Smooth muscle cell (in vitro differentiated cells): ENCODE measurements at regions not wholly inside any gene's neighbourhood (a gene's known extent, or its start where the extent isn't known, plus 50 kb on each side); places are given as distances from the start of the nearest gene placed in this dataset.
A peak's percentile ranks its signal among the peaks of the same experiment; 100 is the strongest.

ENCODE experiments used
- DNase-seq: peaks from one replicate; lab custom pipeline; 2025; ENCODE audit not compliant: unreplicated experiment; lab: John Stamatoyannopoulos, UW
- H2AFZ ChIP-seq: fragments of 200-600 bp; sonication (generic); 2 replicates; pipeline ENCODE4 v1.6.0; 2016; ENCODE audit warnings: antibody characterized with exemption, low read depth, mild to moderate bottlenecking
- H3F3A ChIP-seq: fragments of 200-600 bp; sonication (generic); 2 replicates; pipeline ENCODE4 v1.6.0; 2017; ENCODE audit warnings: antibody characterized with exemption, low read depth
- H3K27ac ChIP-seq: fragments of 200-600 bp; sonication (generic); 2 replicates; pipeline ENCODE4 v1.5.1; 2016; ENCODE audit warnings: low read depth, mild to moderate bottlenecking
- H3K27me3 ChIP-seq: fragments of 200-600 bp; sonication (generic); 2 replicates; pipeline ENCODE4 v1.6.1; 2016; ENCODE audit warnings: low read depth, mild to moderate bottlenecking
- H3K36me3 ChIP-seq: fragments of 200-600 bp; sonication (generic); 2 replicates; pipeline ENCODE4 v1.5.1; 2016; ENCODE audit warnings: low read depth
- H3K4me1 ChIP-seq: fragments of 200-600 bp; sonication (generic); 2 replicates; pipeline ENCODE4 v1.5.1; 2016; ENCODE audit warnings: low read depth
- H3K4me2 ChIP-seq: fragments of 200-600 bp; sonication (generic); 2 replicates; pipeline ENCODE4 v1.6.0; 2016; ENCODE audit warnings: mild to moderate bottlenecking
- H3K4me3 ChIP-seq: fragments of 200-600 bp; sonication (generic); 2 replicates; pipeline ENCODE4 v1.5.1; 2016; ENCODE audit warnings: mild to moderate bottlenecking
- H3K79me2 ChIP-seq: fragments of 200-600 bp; sonication (generic); 2 replicates; pipeline ENCODE4 v1.6.0; 2016; ENCODE audit warnings: low read depth, mild to moderate bottlenecking
- H3K9ac ChIP-seq: fragments of 200-600 bp; sonication (generic); 2 replicates; pipeline ENCODE4 v1.6.0; 2016; ENCODE audit warnings: low read depth
- H3K9me3 ChIP-seq: fragments of 200-600 bp; sonication (generic); replicated peaks from 2 replicates; pipeline ENCODE4 v1.5.1; 2016; ENCODE audit warnings: low read depth
- H4K20me1 ChIP-seq: fragments of 200-600 bp; sonication (generic); 2 replicates; pipeline ENCODE4 v1.6.0; 2016; ENCODE audit warnings: low read depth
- WGBS: methylation state at CpG from one replicate; pipeline ENCODE4 v1.1.7; 2016; ENCODE audit warnings: low lambda C conversion rate; 5-methylcytosine and 5-hydroxymethylcytosine counted together
- TF ChIP-seq, protein P1 (sequence below): fragments of 200-600 bp; sonication (generic); IDR thresholded peaks from 2 replicates; pipeline ENCODE4 v1.5.1; 2017; ENCODE audit warnings: borderline replicate concordance, mild to moderate bottlenecking, antibody characterized with exemption; ENCODE audit not compliant: insufficient read depth, poor library complexity, severe bottlenecking

GRCh38 chr21:35568643-35569042 lies 491.7 kb downstream of the SETD4 start:
- Histone ChIP-seq H3K9ac (no peak overlapping the region), H4K20me1 (no peaks in the 10 kb centered on the region), H3K36me3 (no peaks in the 10 kb centered on the region), H3K27me3 (no peaks in the 10 kb centered on the region), H3K79me2 (no peaks in the 10 kb centered on the region), H3F3A (peaks cover 20% of the 10 kb centered on the region), H3K27ac (no peak overlapping the region), H3K4me2 (no peak overlapping the region), H3K4me3 (no peak overlapping the region), H3K9me3 (no peaks in the 10 kb centered on the region), H3K4me1 (peaks cover 16% of the 10 kb centered on the region), H2AFZ (no peak overlapping the region)
- TF ChIP-seq, protein P1, sequence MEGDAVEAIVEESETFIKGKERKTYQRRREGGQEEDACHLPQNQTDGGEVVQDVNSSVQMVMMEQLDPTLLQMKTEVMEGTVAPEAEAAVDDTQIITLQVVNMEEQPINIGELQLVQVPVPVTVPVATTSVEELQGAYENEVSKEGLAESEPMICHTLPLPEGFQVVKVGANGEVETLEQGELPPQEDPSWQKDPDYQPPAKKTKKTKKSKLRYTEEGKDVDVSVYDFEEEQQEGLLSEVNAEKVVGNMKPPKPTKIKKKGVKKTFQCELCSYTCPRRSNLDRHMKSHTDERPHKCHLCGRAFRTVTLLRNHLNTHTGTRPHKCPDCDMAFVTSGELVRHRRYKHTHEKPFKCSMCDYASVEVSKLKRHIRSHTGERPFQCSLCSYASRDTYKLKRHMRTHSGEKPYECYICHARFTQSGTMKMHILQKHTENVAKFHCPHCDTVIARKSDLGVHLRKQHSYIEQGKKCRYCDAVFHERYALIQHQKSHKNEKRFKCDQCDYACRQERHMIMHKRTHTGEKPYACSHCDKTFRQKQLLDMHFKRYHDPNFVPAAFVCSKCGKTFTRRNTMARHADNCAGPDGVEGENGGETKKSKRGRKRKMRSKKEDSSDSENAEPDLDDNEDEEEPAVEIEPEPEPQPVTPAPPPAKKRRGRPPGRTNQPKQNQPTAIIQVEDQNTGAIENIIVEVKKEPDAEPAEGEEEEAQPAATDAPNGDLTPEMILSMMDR, result no peak
- WGBS, result 77% methylated on average over 5 of the region's 5 CpGs
- no peak for DNase-seq

DNA sequence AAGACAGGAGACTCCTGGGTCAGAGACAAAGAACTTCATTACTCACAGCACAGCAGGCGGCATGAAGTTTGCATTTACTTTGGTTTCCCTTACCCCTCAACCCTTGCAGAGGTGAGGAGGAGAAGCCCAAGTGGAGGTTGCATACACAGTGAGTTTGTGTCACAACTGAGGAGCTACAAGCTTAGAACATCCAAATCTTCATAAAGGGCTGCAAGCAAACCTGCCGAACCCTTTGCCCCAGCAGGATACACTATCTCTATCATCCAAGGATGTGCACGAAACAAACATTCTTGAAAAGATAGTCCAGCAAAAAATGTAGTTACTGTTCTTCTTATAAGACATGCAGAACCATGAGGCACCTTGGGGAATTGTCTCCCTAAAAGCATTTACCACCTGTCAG lies 493.5 kb downstream of the SETD4 start:
- H4K20me1 ChIP-seq, result no peaks in the 10 kb centered on the region
- no peak for DNase-seq
- H3F3A ChIP-seq, result peaks cover 21% of the 10 kb centered on the region
- TF ChIP-seq, protein P1, result no peak
- no peak overlapping the region for H3K27ac ChIP-seq
- 100% methylated on average over 3 of the region's 3 CpGs for WGBS
- H3K9me3 ChIP-seq, result no peaks in the 10 kb centered on the region
- peaks cover 11% of the 10 kb centered on the region for H3K4me1 ChIP-seq
- H3K9ac ChIP-seq, result no peak overlapping the region
- no peaks in the 10 kb centered on the region for H3K36me3 ChIP-seq
- no peaks in the 10 kb centered on the region for H3K79me2 ChIP-seq
- H3K27me3 ChIP-seq, result no peaks in the 10 kb centered on the region
- no peak overlapping the region for H3K4me3 ChIP-seq
- H3K4me2 ChIP-seq, result no peak overlapping the region
- no peak overlapping the region for H2AFZ ChIP-seq

- peaks cover 21% of the 10 kb centered on the region for H3F3A ChIP-seq
- peak overlapping the region; percentile 71 for H3K4me2 ChIP-seq
- no peaks in the 10 kb centered on the region for H4K20me1 ChIP-seq
- no peaks in the 10 kb centered on the region for H3K9me3 ChIP-seq
- peak overlapping the region; percentile 80 for H3K9ac ChIP-seq
- no peaks in the 10 kb centered on the region for H3K27me3 ChIP-seq
- H2AFZ ChIP-seq, result no peak overlapping the region
- no peak overlapping the region for H3K4me3 ChIP-seq
- WGBS, result 3% methylated on average over 5 of the region's 5 CpGs
- H3K4me1 ChIP-seq, result peaks cover 11% of the 10 kb centered on the region
- TF ChIP-seq, protein P1, result no peak
- no peaks in the 10 kb centered on the region for H3K79me2 ChIP-seq
- H3K27ac ChIP-seq, result peak overlapping the region; percentile 99
- DNase-seq, result no peak
- H3K36me3 ChIP-seq, result no peaks in the 10 kb centered on the region
These were observed 495.1 kb downstream of the SETD4 start for GRCh38 chr21:35565204-35565611.

DNA sequence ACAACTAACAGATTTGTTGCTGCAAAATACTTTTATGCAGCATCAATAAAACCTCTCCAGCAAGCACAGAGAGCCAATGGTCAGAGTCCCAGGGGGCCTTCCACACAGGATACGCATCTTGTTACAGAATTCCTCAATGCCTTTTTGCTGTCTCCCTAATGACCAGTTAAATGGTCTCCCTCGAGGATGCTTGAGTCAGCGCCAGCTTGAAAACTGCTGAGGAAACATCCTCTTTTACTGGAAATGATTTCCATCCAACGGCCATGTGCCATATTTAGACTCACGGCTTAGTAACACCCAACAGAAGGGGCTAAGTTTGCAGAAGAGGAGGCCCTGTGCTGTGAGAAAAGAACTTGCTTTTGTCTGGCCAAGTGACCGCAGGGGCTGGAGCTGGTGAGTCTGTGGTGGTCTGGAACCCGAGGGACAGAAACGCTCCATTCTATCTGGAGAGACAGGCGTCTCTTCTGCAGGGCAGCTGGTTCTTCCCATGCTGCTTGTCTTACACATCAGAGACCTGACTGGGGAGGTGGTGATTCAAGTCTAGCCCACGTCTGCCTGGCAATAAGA lies 496.4 kb downstream of the SETD4 start:
- WGBS, result 28% methylated on average over 10 of the region's 10 CpGs
- H3K27me3 ChIP-seq, result no peaks in the 10 kb centered on the region
- no peaks in the 10 kb centered on the region for H4K20me1 ChIP-seq
- H3K4me3 ChIP-seq, result no peak overlapping the region
- H2AFZ ChIP-seq, result no peak overlapping the region
- H3K4me2 ChIP-seq, result peak overlapping the region; percentile 71
- TF ChIP-seq, protein P1, result no peak
- peak overlapping the region; percentile 99 for H3K27ac ChIP-seq
- peak overlapping the region; percentile 63 for H3K9ac ChIP-seq
- H3K79me2 ChIP-seq, result no peaks in the 10 kb centered on the region
- DNase-seq, result peak; percentile 12
- peaks cover 11% of the 10 kb centered on the region for H3K4me1 ChIP-seq
- peaks cover 26% of the 10 kb centered on the region for H3F3A ChIP-seq
- H3K36me3 ChIP-seq, result no peaks in the 10 kb centered on the region
- H3K9me3 ChIP-seq, result no peaks in the 10 kb centered on the region
